ENCODE measurements at regions not wholly inside any gene's neighbourhood (a gene's known extent, or its start where the extent isn't known, plus 50 kb on each side); places are given as distances from the start of the nearest gene placed in this dataset.

GRCh38 chr7:41385996-41386395 lies 316.9 kb downstream of the INHBA start:
- no peak for TF ChIP-seq CTCF (IDR thresholded peaks at IDR 0.05; ENCODE audit: low read depth, low read length)
- no peak overlapping the region for H3K4me3 ChIP-seq (ENCODE audit: low read depth, low read length)

GRCh38 chr7:41384418-41384817 lies 318.5 kb downstream of the INHBA start:
- H3K4me3 ChIP-seq (ENCODE audit: low read depth, low read length), result no peak overlapping the region
- no peak for TF ChIP-seq CTCF (IDR thresholded peaks at IDR 0.05; ENCODE audit: low read depth, low read length)

GRCh38 chr7:41383596-41383995 lies 319.3 kb downstream of the INHBA start:
- H3K4me3 ChIP-seq (ENCODE audit: low read depth, low read length), result no peak overlapping the region
- no peak for TF ChIP-seq CTCF (IDR thresholded peaks at IDR 0.05; ENCODE audit: low read depth, low read length)

GRCh38 chr7:41378156-41378555 lies 324.7 kb downstream of the INHBA start:
- H3K4me3 ChIP-seq (ENCODE audit: low read depth, low read length), result no peak overlapping the region
- TF ChIP-seq CTCF (IDR thresholded peaks at IDR 0.05; ENCODE audit: low read depth, low read length), result no peak

GRCh38 chr7:41375582-41375981 lies 327.3 kb downstream of the INHBA start:
- no peak for TF ChIP-seq CTCF (IDR thresholded peaks at IDR 0.05; ENCODE audit: low read depth, low read length)
- no peak overlapping the region for H3K4me3 ChIP-seq (ENCODE audit: low read depth, low read length)

GRCh38 chr7:41374150-41374848 lies 328.6 kb downstream of the INHBA start:
- H3K4me3 ChIP-seq (ENCODE audit: low read depth, low read length), result no peak overlapping the region
- no peak for TF ChIP-seq CTCF (IDR thresholded peaks at IDR 0.05; ENCODE audit: low read depth, low read length)

GRCh38 chr7:41367967-41368882 lies 334.7 kb downstream of the INHBA start:
- no peak for TF ChIP-seq CTCF (IDR thresholded peaks at IDR 0.05; ENCODE audit: low read depth, low read length)
- H3K4me3 ChIP-seq (ENCODE audit: low read depth, low read length), result no peak overlapping the region

Measured in WI38 (cell line).